ENCODE measurements at regions not wholly inside any gene's neighbourhood (a gene's known extent, or its start where the extent isn't known, plus 50 kb on each side); places are given as distances from the start of the nearest gene placed in this dataset.

- Histone ChIP-seq H3K4me2 (ENCODE audit: low read depth, low read length, poor library complexity, severe bottlenecking) (no peak overlapping the region), H3F3A (ENCODE audit: low read depth) (no peaks in the 10 kb centered on the region), H3K9me3 (ENCODE audit: insufficient read depth, low read depth, low read length) (no peaks in the 10 kb centered on the region), H2AFZ (ENCODE audit: low read length) (peak overlapping the region; percentile 7; the same call in 1 of the 2 replicates), H3K36me3 (ENCODE audit: insufficient read depth, low read length) (no peaks in the 10 kb centered on the region), H3K9ac (ENCODE audit: low read depth, low read length, poor library complexity, severe bottlenecking) (no peak overlapping the region), H3K79me2 (ENCODE audit: insufficient read depth, low read length) (no peaks in the 10 kb centered on the region), H3K27me3 (ENCODE audit: insufficient read depth, low read length, poor library complexity, severe bottlenecking) (no peaks in the 10 kb centered on the region), H4K20me1 (ENCODE audit: insufficient read depth, low read length, poor library complexity, severe bottlenecking) (no peaks in the 10 kb centered on the region), H3K9me2 (replicated peaks; ENCODE audit: low read depth, low read length) (no peaks in the 10 kb centered on the region), H3K4me1 (ENCODE audit: insufficient read depth, low read length, poor library complexity, severe bottlenecking) (peaks cover 6% of the 10 kb centered on the region), H3K4me3 (ENCODE audit: low read length, poor library complexity, severe bottlenecking) (no peak overlapping the region)
- TF ChIP-seq CTCF (conservative IDR thresholded peaks at IDR 0.05; ENCODE audit: low read length), result no peak
- TF ChIP-seq EZH2phosphoT487 (IDR thresholded peaks at IDR 0.05; ENCODE audit: borderline replicate concordance), result no peak
These were observed 56.6 kb upstream of the CCL2 start for GRCh38 chr17:34198519-34198918.

- no peaks in the 10 kb centered on the region for H3K27me3 ChIP-seq (ENCODE audit: insufficient read depth, low read length, poor library complexity, severe bottlenecking)
- H2AFZ ChIP-seq (ENCODE audit: low read length), result peak overlapping the region; percentile 76
These were observed 55.6 kb upstream of the CCL2 start for GRCh38 chr17:34199454-34199853.

GRCh38 chr17:34199932-34200534, 55.1 kb upstream of the CCL2 start:
- H2AFZ ChIP-seq (ENCODE audit: low read length), result peak overlapping the region; percentile 76
- peak overlapping the region; percentile 37 for H3K9ac ChIP-seq (ENCODE audit: low read depth, low read length, poor library complexity, severe bottlenecking)
- TF ChIP-seq CTCF (conservative IDR thresholded peaks at IDR 0.05; ENCODE audit: low read length) (peak; percentile 100), EZH2phosphoT487 (IDR thresholded peaks at IDR 0.05; ENCODE audit: borderline replicate concordance) (no peak)
- no peaks in the 10 kb centered on the region for H3K27me3 ChIP-seq (ENCODE audit: insufficient read depth, low read length, poor library complexity, severe bottlenecking)
- H3K4me2 ChIP-seq (ENCODE audit: low read depth, low read length, poor library complexity, severe bottlenecking), result peak overlapping the region; percentile 57
- peaks cover 6% of the 10 kb centered on the region for H3K4me1 ChIP-seq (ENCODE audit: insufficient read depth, low read length, poor library complexity, severe bottlenecking)
- no peaks in the 10 kb centered on the region for H3F3A ChIP-seq (ENCODE audit: low read depth)
- H4K20me1 ChIP-seq (ENCODE audit: insufficient read depth, low read length, poor library complexity, severe bottlenecking), result no peaks in the 10 kb centered on the region
- no peaks in the 10 kb centered on the region for H3K9me2 ChIP-seq (replicated peaks; ENCODE audit: low read depth, low read length)
- H3K4me3 ChIP-seq (ENCODE audit: low read length, poor library complexity, severe bottlenecking), result no peak overlapping the region
- no peaks in the 10 kb centered on the region for H3K79me2 ChIP-seq (ENCODE audit: insufficient read depth, low read length)
- H3K36me3 ChIP-seq (ENCODE audit: insufficient read depth, low read length), result no peaks in the 10 kb centered on the region
- no peaks in the 10 kb centered on the region for H3K9me3 ChIP-seq (ENCODE audit: insufficient read depth, low read depth, low read length)

More at GRCh38 chr17:34199454-34199853, 55.6 kb upstream of the CCL2 start:
- Histone ChIP-seq H3K9me2 (replicated peaks; ENCODE audit: low read depth, low read length) (no peaks in the 10 kb centered on the region), H3K9ac (ENCODE audit: low read depth, low read length, poor library complexity, severe bottlenecking) (peak overlapping the region; percentile 37), H3K4me3 (ENCODE audit: low read length, poor library complexity, severe bottlenecking) (no peak overlapping the region), H4K20me1 (ENCODE audit: insufficient read depth, low read length, poor library complexity, severe bottlenecking) (no peaks in the 10 kb centered on the region), H3K4me2 (ENCODE audit: low read depth, low read length, poor library complexity, severe bottlenecking) (peak overlapping the region; percentile 57), H3K79me2 (ENCODE audit: insufficient read depth, low read length) (no peaks in the 10 kb centered on the region), H3F3A (ENCODE audit: low read depth) (no peaks in the 10 kb centered on the region), H3K36me3 (ENCODE audit: insufficient read depth, low read length) (no peaks in the 10 kb centered on the region), H3K4me1 (ENCODE audit: insufficient read depth, low read length, poor library complexity, severe bottlenecking) (peaks cover 6% of the 10 kb centered on the region), H3K9me3 (ENCODE audit: insufficient read depth, low read depth, low read length) (no peaks in the 10 kb centered on the region)
- no peak for TF ChIP-seq CTCF (conservative IDR thresholded peaks at IDR 0.05; ENCODE audit: low read length)
- no peak for TF ChIP-seq EZH2phosphoT487 (IDR thresholded peaks at IDR 0.05; ENCODE audit: borderline replicate concordance)

All from Loucy (cell line).